GM19468 (cell line): ENCODE measurements at regions not wholly inside any gene's neighbourhood (a gene's known extent, or its start where the extent isn't known, plus 50 kb on each side); places are given as distances from the start of the nearest gene placed in this dataset.

ENCODE experiments used
- ATAC-seq: cut with Tn5 transposase; IDR thresholded peaks from one replicate; pipeline ENCODE4 v1.9.1; 2021; ENCODE audit warnings: mild to moderate bottlenecking, moderate library complexity, moderate number of reproducible peaks; ENCODE audit not compliant: unreplicated experiment; ENCODE audit errors: extremely low read depth

- ATAC-seq: no peak
These were observed 150.7 kb downstream of the DMRT2 start for GRCh38 chr9:1200847-1201251.

- no peak for ATAC-seq
These were observed 151.1 kb downstream of the DMRT2 start for GRCh38 chr9:1201262-1201661.

- ATAC-seq: no peak
These were observed 151.7 kb downstream of the DMRT2 start for GRCh38 chr9:1201901-1202300.

GRCh38 chr9:1202512-1203280 lies 152.5 kb downstream of the DMRT2 start:
- no peak for ATAC-seq

GRCh38 chr9:1207686-1208085 lies 157.5 kb downstream of the DMRT2 start:
- ATAC-seq: no peak

- no peak for ATAC-seq
These were observed 158.0 kb downstream of the DMRT2 start for GRCh38 chr9:1208157-1208556.

- ATAC-seq: no peak
These were observed 160.8 kb downstream of the DMRT2 start for GRCh38 chr9:1210954-1211353.

GRCh38 chr9:1216532-1216931 lies 166.4 kb downstream of the DMRT2 start:
- no peak for ATAC-seq

GRCh38 chr9:1217076-1217475 lies 166.9 kb downstream of the DMRT2 start:
- no peak for ATAC-seq

- ATAC-seq: no peak
These were observed 169.1 kb downstream of the DMRT2 start for GRCh38 chr9:1219284-1219683.

- ATAC-seq: no peak
These were observed 171.1 kb downstream of the DMRT2 start for GRCh38 chr9:1221298-1221697.

- no peak for ATAC-seq
These were observed 172.4 kb downstream of the DMRT2 start for GRCh38 chr9:1222511-1222910.

GRCh38 chr9:1231998-1232919 lies 182.1 kb downstream of the DMRT2 start:
- ATAC-seq: no peak

GRCh38 chr9:1233568-1233967 lies 183.4 kb downstream of the DMRT2 start:
- no peak for ATAC-seq

- ATAC-seq: no peak
These were observed 185.5 kb downstream of the DMRT2 start for GRCh38 chr9:1235650-1236049.

- no peak for ATAC-seq
These were observed 185.9 kb downstream of the DMRT2 start for GRCh38 chr9:1236061-1236460.

GRCh38 chr9:1238407-1238806 lies 188.2 kb downstream of the DMRT2 start:
- ATAC-seq: no peak

- no peak for ATAC-seq
These were observed 198.6 kb downstream of the DMRT2 start for GRCh38 chr9:1248743-1249142.

GRCh38 chr9:1253064-1253979 lies 203.2 kb downstream of the DMRT2 start:
- ATAC-seq: no peak

GRCh38 chr9:1254071-1254470 lies 203.9 kb downstream of the DMRT2 start:
- ATAC-seq: no peak
